RWPE2 (cell line): ENCODE measurements at regions not wholly inside any gene's neighbourhood (a gene's known extent, or its start where the extent isn't known, plus 50 kb on each side); places are given as distances from the start of the nearest gene placed in this dataset.

Experiments used
- ATAC-seq: fragments of 200-7000 bp; cut with Tn5 transposase; 3 replicates; pipeline ENCODE4 v1.9.1; 2021; ENCODE audit warnings: low read depth
- DNase-seq: peaks from one replicate; pipeline ENCODE4 v3.0.0-alpha.2; 2020; ENCODE audit warnings: low spot score
- H3K27ac ChIP-seq: fragments of 450-650 bp; 2 replicates; pipeline ENCODE4 v1.5.1; 2017; ENCODE audit warnings: mild to moderate bottlenecking; ENCODE audit not compliant: poor library complexity, severe bottlenecking
- H3K27me3 ChIP-seq: fragments of 250-450 bp; sonication (Bioruptor Pico); 2 replicates; pipeline ENCODE4 v1.5.1; 2021; ENCODE audit warnings: mild to moderate bottlenecking, moderate library complexity; ENCODE audit not compliant: insufficient read depth, poor library complexity, severe bottlenecking
- H3K36me3 ChIP-seq: fragments of 250-450 bp; sonication (Bioruptor Pico); 2 replicates; pipeline ENCODE4 v1.5.1; 2020; ENCODE audit warnings: low read depth, mild to moderate bottlenecking, moderate library complexity
- H3K4me1 ChIP-seq: fragments of 250-450 bp; sonication (Bioruptor Pico); 2 replicates; pipeline ENCODE4 v1.5.1; 2021; ENCODE audit warnings: mild to moderate bottlenecking, moderate library complexity; ENCODE audit not compliant: insufficient read depth, poor library complexity, severe bottlenecking
- H3K4me3 ChIP-seq: fragments of 250-450 bp; sonication (Bioruptor Pico); 2 replicates; pipeline ENCODE4 v1.5.1; 2021; ENCODE audit warnings: mild to moderate bottlenecking, moderate library complexity; ENCODE audit not compliant: severe bottlenecking
- H3K9me3 ChIP-seq: fragments of 250-450 bp; sonication (Bioruptor Pico); 2 replicates; pipeline ENCODE4 v1.5.1; 2021; ENCODE audit warnings: mild to moderate bottlenecking, moderate library complexity; ENCODE audit not compliant: severe bottlenecking
- TF ChIP-seq, protein P1 (sequence below): fragments of 450-650 bp; IDR thresholded peaks from one replicate; pipeline ENCODE4 v1.5.1; 2017; ENCODE audit warnings: mild to moderate bottlenecking, moderate library complexity; ENCODE audit not compliant: poor library complexity, severe bottlenecking

DNA sequence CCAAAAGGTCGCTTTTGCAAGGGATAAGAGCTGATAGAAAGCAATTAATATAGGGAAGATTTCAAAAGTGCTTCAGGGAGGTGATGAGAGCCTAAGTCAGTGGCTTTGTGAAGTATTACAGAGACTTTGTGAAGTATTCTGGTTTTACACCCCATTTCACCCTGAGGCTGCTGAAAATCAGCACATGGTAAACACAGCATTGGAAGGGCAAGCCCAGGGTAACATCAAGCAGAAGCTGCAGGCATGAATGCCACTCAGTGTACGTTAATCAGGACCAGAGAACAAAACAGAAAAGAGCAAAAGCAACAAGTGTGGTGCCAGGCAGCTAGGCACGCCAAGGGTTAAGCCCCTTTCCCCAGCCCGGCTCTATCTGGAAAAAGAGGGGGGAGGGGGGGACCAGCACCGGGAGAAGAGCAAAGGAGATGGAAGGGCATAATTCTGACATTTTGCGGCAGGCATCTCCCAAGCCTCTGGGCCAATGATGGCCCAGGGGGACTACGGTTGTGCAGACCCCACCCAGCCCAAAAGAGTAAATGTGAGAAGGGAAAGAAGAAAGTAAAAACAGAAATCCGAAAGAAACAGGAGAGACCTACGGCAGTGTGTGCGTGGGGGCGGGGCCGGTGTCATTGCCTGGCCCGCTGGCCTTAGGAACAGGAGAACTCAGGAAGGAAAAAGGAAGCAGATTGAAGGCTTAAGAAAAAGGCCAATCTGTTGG lies 58.9 kb downstream of the DHRS2 start:
- TF ChIP-seq, protein P1, sequence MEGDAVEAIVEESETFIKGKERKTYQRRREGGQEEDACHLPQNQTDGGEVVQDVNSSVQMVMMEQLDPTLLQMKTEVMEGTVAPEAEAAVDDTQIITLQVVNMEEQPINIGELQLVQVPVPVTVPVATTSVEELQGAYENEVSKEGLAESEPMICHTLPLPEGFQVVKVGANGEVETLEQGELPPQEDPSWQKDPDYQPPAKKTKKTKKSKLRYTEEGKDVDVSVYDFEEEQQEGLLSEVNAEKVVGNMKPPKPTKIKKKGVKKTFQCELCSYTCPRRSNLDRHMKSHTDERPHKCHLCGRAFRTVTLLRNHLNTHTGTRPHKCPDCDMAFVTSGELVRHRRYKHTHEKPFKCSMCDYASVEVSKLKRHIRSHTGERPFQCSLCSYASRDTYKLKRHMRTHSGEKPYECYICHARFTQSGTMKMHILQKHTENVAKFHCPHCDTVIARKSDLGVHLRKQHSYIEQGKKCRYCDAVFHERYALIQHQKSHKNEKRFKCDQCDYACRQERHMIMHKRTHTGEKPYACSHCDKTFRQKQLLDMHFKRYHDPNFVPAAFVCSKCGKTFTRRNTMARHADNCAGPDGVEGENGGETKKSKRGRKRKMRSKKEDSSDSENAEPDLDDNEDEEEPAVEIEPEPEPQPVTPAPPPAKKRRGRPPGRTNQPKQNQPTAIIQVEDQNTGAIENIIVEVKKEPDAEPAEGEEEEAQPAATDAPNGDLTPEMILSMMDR = no peak
- H3K27me3 ChIP-seq = no peaks in the 10 kb centered on the region
- H3K9me3 ChIP-seq = no peaks in the 10 kb centered on the region
- DNase-seq (no peak), ATAC-seq (no peak)
- peaks cover 10% of the 10 kb centered on the region for H3K4me1 ChIP-seq
- no peak overlapping the region for H3K4me3 ChIP-seq
- no peaks in the 10 kb centered on the region for H3K36me3 ChIP-seq
- no peak overlapping the region for H3K27ac ChIP-seq

DNA sequence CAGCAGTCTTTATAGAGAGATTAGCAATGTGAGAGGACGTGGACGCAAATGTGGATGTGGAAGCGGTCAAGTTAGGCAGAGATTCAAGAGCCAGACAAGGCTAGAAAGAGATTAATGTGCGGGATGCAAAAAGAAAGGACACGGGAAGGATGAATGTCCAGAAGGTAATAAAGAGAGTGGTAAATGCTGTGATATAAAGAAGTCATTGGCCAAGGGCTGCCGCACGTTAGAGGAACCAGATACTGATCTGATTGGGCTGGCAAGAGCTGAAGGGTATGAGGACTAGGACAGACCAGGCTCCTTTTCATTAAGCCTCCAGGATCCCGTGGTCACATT lies 59.5 kb downstream of the DHRS2 start:
- Histone ChIP-seq H3K36me3 (no peaks in the 10 kb centered on the region), H3K4me1 (peaks cover 10% of the 10 kb centered on the region), H3K27me3 (no peaks in the 10 kb centered on the region), H3K27ac (no peak overlapping the region), H3K9me3 (no peaks in the 10 kb centered on the region), H3K4me3 (no peak overlapping the region)
- TF ChIP-seq, protein P1 = no peak
- ATAC-seq = no peak
- DNase-seq = no peak

DNA sequence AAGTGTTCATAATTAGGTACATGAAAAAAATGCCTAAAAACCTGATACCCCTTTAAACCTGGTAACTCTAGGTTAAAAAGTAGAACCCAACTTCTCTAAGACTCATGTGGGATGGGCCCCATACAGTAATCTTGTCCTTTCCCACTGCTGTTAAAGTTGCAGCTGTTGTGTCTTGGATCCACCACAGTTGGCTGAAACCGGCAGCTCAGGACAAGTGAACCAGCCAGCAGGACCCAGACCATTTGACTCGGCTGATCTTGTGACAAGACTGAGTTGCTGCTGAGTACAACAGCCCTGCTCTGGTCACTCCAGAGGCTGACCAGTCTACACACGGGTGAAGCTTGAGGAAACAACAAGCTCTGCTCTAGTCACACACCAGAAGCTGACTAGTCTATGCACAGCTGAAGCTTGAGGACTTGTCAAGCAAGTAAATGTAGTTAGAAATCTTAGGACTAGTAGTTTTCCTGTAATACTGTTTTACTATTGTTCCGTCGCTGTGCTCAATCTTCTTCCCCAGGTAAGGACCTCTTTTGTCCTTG lies 60.6 kb downstream of the DHRS2 start:
- Histone ChIP-seq H3K9me3 (no peaks in the 10 kb centered on the region), H3K4me3 (no peak overlapping the region), H3K27ac (no peak overlapping the region), H3K27me3 (no peaks in the 10 kb centered on the region), H3K4me1 (peaks cover 10% of the 10 kb centered on the region), H3K36me3 (no peaks in the 10 kb centered on the region)
- TF ChIP-seq, protein P1 = no peak
- no peak for DNase-seq
- ATAC-seq = no peak

DNA sequence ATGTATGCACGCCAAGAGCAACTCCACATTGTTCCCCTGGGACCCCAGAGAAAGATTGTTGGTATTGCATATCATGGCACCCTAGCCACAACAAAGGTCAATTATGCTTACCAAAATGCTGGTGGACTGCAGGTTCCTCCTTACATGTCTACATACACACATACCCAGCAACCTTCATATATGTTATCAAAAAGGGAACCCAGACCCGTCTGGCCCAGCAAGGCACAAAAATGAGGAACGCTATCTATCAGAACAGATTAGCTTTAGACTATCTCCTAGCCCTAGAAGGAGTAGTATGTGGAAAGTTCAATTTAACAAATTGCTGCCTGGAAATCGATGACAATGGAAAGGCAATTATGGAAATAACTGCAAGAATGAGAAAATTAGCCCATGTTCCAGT lies 61.5 kb downstream of the DHRS2 start:
- Histone ChIP-seq H3K27me3 (no peaks in the 10 kb centered on the region), H3K36me3 (no peaks in the 10 kb centered on the region), H3K4me3 (no peak overlapping the region), H3K9me3 (no peaks in the 10 kb centered on the region), H3K4me1 (peaks cover 10% of the 10 kb centered on the region), H3K27ac (no peak overlapping the region)
- no peak for DNase-seq
- TF ChIP-seq, protein P1 = no peak
- no peak for ATAC-seq
